RWPE2 (cell line): ENCODE measurements at regions not wholly inside any gene's neighbourhood (a gene's known extent, or its start where the extent isn't known, plus 50 kb on each side); places are given as distances from the start of the nearest gene placed in this dataset.

ENCODE experiments used
- ATAC-seq: fragments of 200-7000 bp; cut with Tn5 transposase; 3 replicates; pipeline ENCODE4 v1.9.1; 2021; ENCODE audit warnings: low read depth
- DNase-seq: peaks from one replicate; pipeline ENCODE4 v3.0.0-alpha.2; 2020; ENCODE audit warnings: low spot score
- H3K27ac ChIP-seq: fragments of 450-650 bp; 2 replicates; pipeline ENCODE4 v1.5.1; 2017; ENCODE audit warnings: mild to moderate bottlenecking; ENCODE audit not compliant: poor library complexity, severe bottlenecking
- H3K27me3 ChIP-seq: fragments of 250-450 bp; sonication (Bioruptor Pico); 2 replicates; pipeline ENCODE4 v1.5.1; 2021; ENCODE audit warnings: mild to moderate bottlenecking, moderate library complexity; ENCODE audit not compliant: insufficient read depth, poor library complexity, severe bottlenecking
- H3K36me3 ChIP-seq: fragments of 250-450 bp; sonication (Bioruptor Pico); 2 replicates; pipeline ENCODE4 v1.5.1; 2020; ENCODE audit warnings: low read depth, mild to moderate bottlenecking, moderate library complexity
- H3K4me1 ChIP-seq: fragments of 250-450 bp; sonication (Bioruptor Pico); 2 replicates; pipeline ENCODE4 v1.5.1; 2021; ENCODE audit warnings: mild to moderate bottlenecking, moderate library complexity; ENCODE audit not compliant: insufficient read depth, poor library complexity, severe bottlenecking
- H3K4me3 ChIP-seq: fragments of 250-450 bp; sonication (Bioruptor Pico); 2 replicates; pipeline ENCODE4 v1.5.1; 2021; ENCODE audit warnings: mild to moderate bottlenecking, moderate library complexity; ENCODE audit not compliant: severe bottlenecking
- H3K9me3 ChIP-seq: fragments of 250-450 bp; sonication (Bioruptor Pico); 2 replicates; pipeline ENCODE4 v1.5.1; 2021; ENCODE audit warnings: mild to moderate bottlenecking, moderate library complexity; ENCODE audit not compliant: severe bottlenecking
- CTCF ChIP-seq: fragments of 450-650 bp; IDR thresholded peaks from one replicate; pipeline ENCODE4 v1.5.1; 2017; ENCODE audit warnings: mild to moderate bottlenecking, moderate library complexity; ENCODE audit not compliant: poor library complexity, severe bottlenecking

GRCh38 chr15:46763091-46763490, 954.2 kb upstream of the SEMA6D start:
- Histone ChIP-seq H3K9me3 (no peaks in the 10 kb centered on the region), H3K27me3 (no peaks in the 10 kb centered on the region), H3K27ac (no peak overlapping the region), H3K4me1 (no peaks in the 10 kb centered on the region), H3K36me3 (no peaks in the 10 kb centered on the region), H3K4me3 (no peak overlapping the region)
- DNase-seq (no peak), ATAC-seq (no peak)
- no peak for TF ChIP-seq CTCF

GRCh38 chr15:46764851-46765250, 952.5 kb upstream of the SEMA6D start:
- DNase-seq, result no peak
- no peaks in the 10 kb centered on the region for H3K4me1 ChIP-seq
- no peak for TF ChIP-seq CTCF
- H3K9me3 ChIP-seq, result no peaks in the 10 kb centered on the region
- no peaks in the 10 kb centered on the region for H3K36me3 ChIP-seq
- H3K4me3 ChIP-seq, result no peak overlapping the region
- H3K27ac ChIP-seq, result no peak overlapping the region
- no peaks in the 10 kb centered on the region for H3K27me3 ChIP-seq
- ATAC-seq, result no peak

- no peak for DNase-seq
- ATAC-seq, result no peak
- Histone ChIP-seq H3K4me1 (no peaks in the 10 kb centered on the region), H3K4me3 (no peak overlapping the region), H3K27me3 (no peaks in the 10 kb centered on the region), H3K27ac (no peak overlapping the region), H3K9me3 (no peaks in the 10 kb centered on the region), H3K36me3 (no peaks in the 10 kb centered on the region)
- TF ChIP-seq CTCF, result no peak
Measured at GRCh38 chr15:46766021-46766420, 951.3 kb upstream of the SEMA6D start.

- Histone ChIP-seq H3K27ac (no peak overlapping the region), H3K4me1 (no peaks in the 10 kb centered on the region), H3K36me3 (no peaks in the 10 kb centered on the region), H3K9me3 (no peaks in the 10 kb centered on the region), H3K27me3 (no peaks in the 10 kb centered on the region), H3K4me3 (no peak overlapping the region)
- TF ChIP-seq CTCF, result no peak
- DNase-seq (no peak), ATAC-seq (no peak)
Measured at GRCh38 chr15:46768287-46768686, 949.0 kb upstream of the SEMA6D start.

- no peak for DNase-seq
- no peak for TF ChIP-seq CTCF
- no peaks in the 10 kb centered on the region for H3K36me3 ChIP-seq
- ATAC-seq, result no peak
- H3K4me3 ChIP-seq, result no peak overlapping the region
- H3K4me1 ChIP-seq, result no peaks in the 10 kb centered on the region
- H3K9me3 ChIP-seq, result no peaks in the 10 kb centered on the region
- H3K27ac ChIP-seq, result no peak overlapping the region
- H3K27me3 ChIP-seq, result no peaks in the 10 kb centered on the region
Measured at GRCh38 chr15:46773016-46773415, 944.3 kb upstream of the SEMA6D start.
